ENCODE measurements at regions not wholly inside any gene's neighbourhood (a gene's known extent, or its start where the extent isn't known, plus 50 kb on each side); places are given as distances from the start of the nearest gene placed in this dataset.
"Not testable (repeated sequence)": the region's sequence is repeated elsewhere in the genome, so short reads cannot be mapped to it uniquely, and the experiment has no call there.

DNA sequence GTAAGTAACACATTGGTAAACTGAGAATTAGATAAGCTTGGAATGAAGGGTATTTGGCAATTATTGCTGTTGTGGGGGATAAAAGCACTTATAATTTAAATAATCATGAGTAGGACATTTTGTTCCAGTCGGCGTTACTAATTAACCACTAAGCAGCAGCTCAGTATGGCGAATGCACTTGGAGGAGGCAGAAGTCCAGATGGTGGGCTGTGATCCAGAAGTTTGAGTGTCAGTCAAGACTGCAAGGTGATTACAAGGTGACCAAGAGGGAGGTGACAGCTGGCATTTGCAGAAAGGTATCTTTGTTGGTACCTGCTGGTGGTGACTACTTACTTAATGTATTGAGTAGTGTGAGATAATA is 643.6 kb upstream of the FAM98A start:
- no peak for DNase-seq

DNA sequence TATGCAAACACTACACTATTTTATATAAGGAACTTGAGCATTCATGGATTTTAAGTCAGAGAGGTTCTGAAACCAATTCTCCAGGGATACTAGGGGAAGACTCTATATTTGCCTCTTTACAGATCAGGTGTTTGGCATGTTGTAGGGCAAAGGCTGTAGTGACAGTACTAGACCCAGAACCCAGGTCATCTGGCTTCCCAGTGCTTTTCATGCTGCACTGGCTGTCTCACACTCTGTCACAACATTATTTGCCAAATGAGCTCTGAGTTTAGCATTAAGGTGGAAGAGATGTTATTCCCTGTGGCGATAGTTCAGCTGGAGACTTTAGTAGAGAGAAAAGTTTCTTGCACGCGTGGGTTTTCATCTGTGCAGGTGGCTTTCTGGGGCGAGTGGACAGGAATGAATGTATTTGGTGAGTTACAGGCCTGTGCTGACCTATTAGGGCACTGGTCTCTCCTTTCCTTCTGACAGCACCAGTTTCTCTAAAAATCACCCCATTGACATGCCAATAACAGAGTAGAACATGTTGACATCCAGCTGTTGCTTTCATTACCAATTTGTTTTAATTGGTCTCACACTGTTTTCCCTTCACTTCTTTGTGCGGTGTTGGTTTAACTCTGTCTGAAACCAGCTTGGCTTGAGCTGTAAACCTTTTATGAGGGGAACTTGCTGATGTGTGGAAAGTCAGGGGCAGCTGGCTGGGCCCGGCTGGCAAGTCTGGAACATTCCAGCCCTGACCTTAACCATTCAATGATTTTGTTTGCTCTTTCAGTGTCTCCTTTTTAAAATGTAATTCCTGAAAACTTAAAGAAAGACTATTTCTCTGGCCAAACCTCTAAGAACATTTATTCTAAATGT is 643.0 kb upstream of the FAM98A start:
- DNase-seq: no peak

DNA sequence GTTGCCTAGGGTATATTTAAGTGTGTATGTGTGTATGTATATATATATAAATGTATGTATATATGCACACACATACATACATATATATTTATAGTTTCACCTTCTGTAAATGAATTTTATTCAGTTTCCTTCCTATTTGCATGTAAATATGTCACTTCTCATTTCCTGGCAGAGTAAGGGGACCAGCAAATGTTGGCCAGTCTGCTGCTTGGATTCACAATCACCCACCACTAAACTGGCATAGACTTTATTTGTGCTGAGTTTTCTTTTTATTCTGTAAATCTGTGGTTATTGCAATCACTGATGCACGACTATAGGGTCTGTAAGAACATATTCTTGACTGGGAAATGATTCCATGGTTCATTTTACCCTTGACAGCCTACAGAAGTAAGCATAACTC is 640.4 kb upstream of the FAM98A start:
- DNase-seq: no peak

DNA sequence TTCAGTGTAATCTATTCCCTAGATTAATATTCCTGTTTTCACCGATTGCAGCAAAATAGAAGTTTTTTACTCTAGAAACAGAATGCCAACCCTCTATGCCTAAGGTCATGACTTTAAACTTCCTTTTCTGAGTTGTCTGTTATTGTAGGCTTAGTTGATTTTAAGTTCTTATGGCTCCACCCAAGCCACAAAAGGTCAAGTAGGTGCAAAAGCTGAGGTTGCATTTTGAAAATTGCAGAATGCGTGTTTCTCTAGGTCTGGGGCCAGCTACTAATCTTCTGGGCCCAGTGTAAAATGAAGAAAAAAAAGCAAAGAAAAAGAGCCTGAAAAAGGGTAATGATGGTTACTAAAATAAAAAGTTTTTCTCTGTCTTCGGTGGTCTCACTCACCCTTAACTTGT is 635.7 kb upstream of the FAM98A start:
- no peak for DNase-seq

DNA sequence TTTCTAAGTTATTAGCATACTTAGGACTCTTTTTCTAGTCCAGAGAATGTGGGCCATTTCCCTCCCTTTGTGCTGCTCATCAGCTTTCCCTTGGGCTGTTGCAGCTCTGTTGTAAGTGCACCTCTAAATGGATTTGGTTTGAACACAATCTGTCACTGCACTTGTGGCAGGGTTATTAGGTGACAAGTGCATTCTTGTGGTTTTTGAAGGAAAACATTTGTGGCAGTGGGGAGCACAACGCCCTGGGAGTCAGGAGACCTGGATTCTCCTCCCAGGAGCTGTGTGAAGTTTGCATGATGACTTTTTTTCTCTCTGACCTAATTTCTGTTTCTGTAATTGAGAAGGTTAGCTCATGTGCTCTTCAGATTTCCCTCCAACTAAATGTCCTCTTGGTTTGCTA is 630.9 kb upstream of the FAM98A start:
- DNase-seq: no peak

DNA sequence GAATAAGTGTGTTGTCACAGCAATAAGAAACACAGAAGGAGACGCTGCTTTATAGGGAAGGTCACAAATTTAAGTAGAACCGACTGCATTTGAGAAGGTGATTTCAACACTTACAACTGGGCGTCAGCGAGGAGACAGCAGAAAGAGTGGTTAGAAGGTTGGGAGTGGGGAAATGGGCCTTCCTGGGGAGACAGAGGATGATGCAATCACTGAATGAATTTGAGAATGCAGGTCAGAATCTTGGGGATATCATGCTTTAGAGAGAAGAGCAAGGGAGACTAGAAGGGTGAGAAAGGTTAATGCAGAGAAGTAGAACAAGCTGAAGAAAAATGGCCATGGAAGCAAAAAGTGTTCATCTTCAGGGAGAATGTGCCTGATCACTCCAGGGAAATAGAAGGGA is 616.1 kb upstream of the FAM98A start:
- DNase-seq: no peak

DNA sequence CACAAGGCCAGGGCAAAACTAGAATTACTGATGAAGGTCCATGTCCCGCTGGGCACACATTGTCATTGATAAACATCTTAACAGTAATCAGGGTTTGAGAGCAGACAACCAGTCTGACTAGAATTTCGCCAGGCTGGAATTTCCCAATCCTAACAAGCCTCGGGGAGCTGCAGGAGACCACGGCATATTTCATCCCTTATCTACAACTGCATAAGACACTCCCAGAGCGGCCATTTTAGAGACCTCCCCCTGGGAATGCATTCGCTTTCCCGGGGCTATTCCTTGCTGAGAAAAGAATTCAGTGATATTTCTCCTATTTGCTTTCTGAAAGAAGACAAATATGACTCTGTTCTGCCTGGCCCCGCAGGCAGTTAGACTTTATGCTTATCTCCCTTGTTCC is 611.3 kb upstream of the FAM98A start:
- not testable (repeated sequence) for DNase-seq

- no peak for DNase-seq
These were observed 605.5 kb upstream of the FAM98A start for GRCh38 chr2:34204560-34204959.

GRCh38 chr2:34201099-34201498 is 602.0 kb upstream of the FAM98A start:
- DNase-seq: no peak

- DNase-seq: no peak
These were observed 600.9 kb upstream of the FAM98A start for GRCh38 chr2:34199971-34200370.

DNA sequence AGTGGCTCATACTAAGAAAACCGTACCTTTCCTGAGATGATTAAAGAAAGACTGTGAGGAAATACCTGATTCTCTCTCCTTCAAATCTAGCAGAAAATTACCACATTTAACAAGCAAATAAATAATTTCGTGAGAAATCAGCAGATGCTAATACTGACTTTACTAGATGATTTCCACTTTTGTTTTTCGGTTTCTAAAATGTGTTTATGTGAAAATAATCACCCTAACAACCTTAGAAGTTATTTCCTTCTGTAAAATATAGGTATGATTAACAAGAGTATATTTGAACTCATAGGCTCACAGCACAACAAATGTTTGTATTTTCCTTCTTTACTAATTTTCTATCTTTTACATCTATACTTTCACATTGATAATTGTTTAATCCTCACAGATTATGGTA is 594.1 kb upstream of the FAM98A start:
- DNase-seq: no peak

DNA sequence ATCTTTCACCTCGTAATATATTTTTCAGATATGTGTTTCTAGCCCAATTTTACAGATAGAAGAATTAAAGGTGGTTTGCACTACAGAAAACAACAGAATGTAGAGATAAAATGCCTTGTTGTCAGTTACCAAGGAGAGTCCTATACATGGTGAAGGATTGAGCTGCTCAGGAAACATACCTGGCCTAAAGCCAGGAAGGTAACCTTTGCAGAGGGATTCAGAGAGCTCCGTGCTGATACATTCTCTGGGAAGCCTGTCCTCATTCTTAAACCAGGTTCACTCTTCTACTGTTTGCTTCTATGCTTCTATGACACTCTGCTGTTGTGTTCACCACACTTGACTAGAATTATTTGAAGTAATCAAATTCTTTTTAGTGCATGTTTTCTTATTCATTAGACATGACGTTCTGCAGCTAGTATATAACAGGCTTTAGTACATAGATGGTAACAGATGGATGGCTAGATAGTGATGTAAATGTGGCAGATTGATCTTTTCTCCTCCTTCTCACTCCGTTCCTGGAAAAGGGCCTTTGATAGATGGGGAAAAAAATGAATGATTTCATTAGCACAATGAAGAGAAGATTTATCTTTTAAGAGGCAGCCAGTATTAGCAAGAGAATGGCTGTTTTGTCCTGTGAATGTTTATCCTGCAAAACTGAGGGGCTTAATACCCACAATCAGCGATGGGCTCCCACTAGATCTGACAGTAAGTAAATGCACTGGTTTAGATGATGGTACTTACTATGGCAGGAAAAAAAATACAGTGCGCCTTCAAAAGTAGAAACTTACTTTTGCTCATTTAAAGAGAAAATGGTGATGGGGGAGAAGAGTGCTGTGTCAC is 589.6 kb upstream of the FAM98A start:
- DNase-seq: no peak

DNA sequence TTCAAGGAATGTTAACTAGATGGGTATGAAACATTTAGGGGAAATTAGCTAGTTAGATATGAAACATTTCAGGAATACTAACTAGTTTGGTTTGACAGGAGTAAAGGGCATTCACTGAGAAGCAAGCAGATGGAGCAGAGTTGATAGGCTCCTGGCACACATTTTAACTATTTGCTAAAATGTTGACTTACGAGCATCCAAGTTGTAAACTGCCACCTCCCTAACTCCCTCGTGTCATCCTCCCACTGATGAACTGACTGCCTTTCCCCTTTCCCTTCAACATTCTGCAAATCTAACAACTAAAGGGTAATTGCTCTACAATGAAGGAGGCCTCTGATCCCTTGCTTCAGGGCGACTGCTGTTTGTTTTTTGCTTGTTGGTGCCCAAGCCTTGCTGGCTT is 580.4 kb upstream of the FAM98A start:
- no peak for DNase-seq

GRCh38 chr2:34178482-34178881 is 579.4 kb upstream of the FAM98A start:
- DNase-seq: no peak

GRCh38 chr2:34176693-34177092 is 577.6 kb upstream of the FAM98A start:
- no peak for DNase-seq

DNA sequence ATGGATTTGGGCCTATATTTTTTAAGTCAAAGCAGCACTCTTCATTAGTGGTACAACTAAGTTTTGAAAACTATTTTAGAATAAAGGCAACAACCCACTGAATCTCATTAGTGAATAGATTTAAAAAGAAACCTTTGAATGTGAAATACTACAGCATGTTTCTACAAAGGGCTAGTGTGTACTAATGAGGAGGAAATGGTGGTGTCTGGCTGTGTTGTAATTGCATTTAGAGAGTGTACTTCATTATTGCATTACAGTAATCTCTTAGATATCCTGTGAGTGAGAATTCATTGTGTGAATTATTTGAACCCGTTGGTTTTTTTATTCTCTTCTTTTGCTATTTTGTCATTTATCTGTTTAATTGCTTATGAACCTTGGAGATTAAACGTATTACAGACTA is 575.4 kb upstream of the FAM98A start:
- no peak for DNase-seq

- no peak for DNase-seq
These were observed 563.1 kb upstream of the FAM98A start for GRCh38 chr2:34162231-34162630.

DNA sequence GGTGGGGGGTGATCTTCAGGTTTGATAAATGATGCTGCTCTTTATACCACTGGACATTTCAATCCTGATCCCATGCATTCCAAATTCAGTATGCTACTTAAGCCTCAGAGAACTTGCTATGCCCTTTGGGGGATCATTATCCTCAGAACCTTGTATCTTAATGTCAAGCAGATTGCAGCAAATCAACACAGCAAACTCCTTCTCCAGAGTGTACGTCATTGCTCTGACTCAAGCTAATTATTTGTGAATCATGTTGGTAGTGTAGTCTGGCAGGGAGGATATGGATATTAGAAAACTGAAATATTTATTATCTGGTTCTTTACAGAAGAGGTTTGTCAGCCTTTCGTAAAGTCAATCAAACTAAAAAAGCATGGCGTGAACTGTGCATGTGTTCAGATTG is 562.5 kb upstream of the FAM98A start:
- no peak for DNase-seq

GRCh38 chr2:34159901-34160300 is 560.8 kb upstream of the FAM98A start:
- DNase-seq: no peak

DNA sequence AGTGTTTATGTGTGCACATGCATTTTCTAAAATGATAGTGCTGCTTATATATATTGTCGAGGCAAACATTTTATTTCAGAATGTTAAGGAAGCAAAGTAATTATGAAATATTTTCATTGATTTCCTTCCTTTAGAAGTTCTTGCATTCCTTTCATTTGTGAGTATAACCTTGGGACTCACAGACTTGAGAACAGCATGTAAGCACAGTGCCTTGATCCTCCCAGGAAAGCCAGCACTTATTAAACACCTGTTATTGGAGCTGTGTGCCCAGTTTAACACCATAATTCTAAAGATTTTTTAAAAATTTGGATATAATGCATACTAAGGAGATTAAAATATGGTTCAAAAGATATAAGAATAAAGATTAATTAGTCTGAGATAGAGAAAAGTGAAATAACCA is 554.4 kb upstream of the FAM98A start:
- no peak for DNase-seq

DNA sequence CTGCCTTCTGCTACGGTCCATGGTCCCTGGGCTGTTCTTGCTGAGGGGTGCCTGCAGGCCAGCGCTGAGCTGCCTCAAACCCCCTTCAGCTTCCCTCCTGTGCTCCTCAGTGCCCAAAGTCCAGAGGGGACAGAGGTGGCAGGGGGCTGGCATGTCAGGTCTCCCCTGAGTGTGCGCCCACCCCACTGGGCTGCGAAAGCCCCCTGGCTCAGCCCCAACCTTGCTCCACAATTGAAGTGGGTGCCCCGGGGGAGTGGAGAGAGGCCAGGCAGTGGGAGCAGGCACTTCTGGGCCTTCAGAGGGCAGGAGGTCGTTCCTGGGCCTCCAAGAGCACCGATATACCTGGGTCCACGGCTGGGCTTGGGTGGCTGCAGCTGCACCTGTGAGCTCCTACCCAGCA is 548.7 kb upstream of the FAM98A start:
- DNase-seq: no peak

- no peak for DNase-seq
These were observed 544.0 kb upstream of the FAM98A start for GRCh38 chr2:34143149-34143548.

GRCh38 chr2:34142531-34143008 is 543.5 kb upstream of the FAM98A start:
- not testable (repeated sequence) for DNase-seq

DNA sequence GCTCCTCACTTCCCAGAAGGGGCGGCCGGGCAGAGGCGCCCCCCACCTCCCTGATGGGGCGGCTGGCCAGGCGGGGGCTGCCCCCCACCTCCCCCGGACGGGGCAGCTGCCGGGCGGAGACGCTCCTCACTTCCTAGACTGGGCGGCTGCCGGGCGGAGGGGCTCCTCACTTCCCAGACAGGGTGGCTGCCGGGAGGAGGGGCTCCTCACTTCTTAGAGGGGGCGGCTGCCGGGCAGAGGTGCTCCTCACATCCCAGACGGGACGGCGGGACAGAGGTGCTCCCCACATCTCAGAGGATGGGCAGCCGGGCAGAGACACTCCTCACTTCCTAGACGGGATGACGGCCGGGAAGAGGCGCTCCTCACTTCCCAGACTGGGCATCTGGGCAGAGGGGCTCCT is 534.0 kb upstream of the FAM98A start:
- not testable (repeated sequence) for DNase-seq
